ENCODE measurements at regions not wholly inside any gene's neighbourhood (a gene's known extent, or its start where the extent isn't known, plus 50 kb on each side); places are given as distances from the start of the nearest gene placed in this dataset.

- no peak for TF ChIP-seq CTCF (IDR thresholded peaks at IDR 0.05)
- no peak for TF ChIP-seq POLR2A (IDR thresholded peaks at IDR 0.05)
- TF ChIP-seq EP300 (IDR thresholded peaks at IDR 0.05) = no peak
These were observed 478.6 kb downstream of the CCDC171 start for GRCh38 chr9:16031486-16031885.

Data from ovary (tissue), 3 donors.